Fibroblast of pulmonary artery (primary cell): ENCODE measurements at regions not wholly inside any gene's neighbourhood (a gene's known extent, or its start where the extent isn't known, plus 50 kb on each side); places are given as distances from the start of the nearest gene placed in this dataset.

ENCODE experiments used
- DNase-seq: peaks from one replicate; pipeline ENCODE4 v3.0.0-alpha.2; 2010; ENCODE audit warnings: low read depth
- H3K4me3 ChIP-seq: replicated peaks from 2 replicates; pipeline ENCODE4 v1.5.1; 2011; ENCODE audit warnings: low read depth, mild to moderate bottlenecking, control low read depth, low read length, moderate library complexity
- CTCF ChIP-seq: IDR thresholded peaks from 2 replicates; pipeline ENCODE4 v1.5.1; 2011; ENCODE audit warnings: mild to moderate bottlenecking, control low read depth, low read length, inconsistent platforms; ENCODE audit errors: missing control alignments

GRCh38 chr5:121758615-121759014, 93.1 kb upstream of the FTMT start:
- H3K4me3 ChIP-seq, result no peak overlapping the region
- TF ChIP-seq CTCF, result no peak
- no peak for DNase-seq

GRCh38 chr5:121762426-121762825, 89.3 kb upstream of the FTMT start:
- DNase-seq, result no peak

GRCh38 chr5:121763665-121764064, 88.0 kb upstream of the FTMT start:
- H3K4me3 ChIP-seq, result no peak overlapping the region
- no peak for TF ChIP-seq CTCF
- DNase-seq, result no peak

More at GRCh38 chr5:121762426-121762825, 89.3 kb upstream of the FTMT start:
- H3K4me3 ChIP-seq, result no peak overlapping the region
- TF ChIP-seq CTCF, result no peak

- DNase-seq, result no peak
- no peak for TF ChIP-seq CTCF
- H3K4me3 ChIP-seq, result no peak overlapping the region
Observed at GRCh38 chr5:121780406-121780805, 71.3 kb upstream of the FTMT start.

- no peak overlapping the region for H3K4me3 ChIP-seq
- no peak for TF ChIP-seq CTCF
- DNase-seq, result no peak
Observed at GRCh38 chr5:121783700-121784099, 68.0 kb upstream of the FTMT start.

- DNase-seq, result no peak
- no peak overlapping the region for H3K4me3 ChIP-seq
- TF ChIP-seq CTCF, result no peak
Observed at GRCh38 chr5:121793791-121794190, 57.9 kb upstream of the FTMT start.

GRCh38 chr5:121795511-121795910, 56.2 kb upstream of the FTMT start:
- no peak for TF ChIP-seq CTCF
- H3K4me3 ChIP-seq, result no peak overlapping the region
- DNase-seq, result no peak
